ENCODE measurements at regions not wholly inside any gene's neighbourhood (a gene's known extent, or its start where the extent isn't known, plus 50 kb on each side); places are given as distances from the start of the nearest gene placed in this dataset.

DNA sequence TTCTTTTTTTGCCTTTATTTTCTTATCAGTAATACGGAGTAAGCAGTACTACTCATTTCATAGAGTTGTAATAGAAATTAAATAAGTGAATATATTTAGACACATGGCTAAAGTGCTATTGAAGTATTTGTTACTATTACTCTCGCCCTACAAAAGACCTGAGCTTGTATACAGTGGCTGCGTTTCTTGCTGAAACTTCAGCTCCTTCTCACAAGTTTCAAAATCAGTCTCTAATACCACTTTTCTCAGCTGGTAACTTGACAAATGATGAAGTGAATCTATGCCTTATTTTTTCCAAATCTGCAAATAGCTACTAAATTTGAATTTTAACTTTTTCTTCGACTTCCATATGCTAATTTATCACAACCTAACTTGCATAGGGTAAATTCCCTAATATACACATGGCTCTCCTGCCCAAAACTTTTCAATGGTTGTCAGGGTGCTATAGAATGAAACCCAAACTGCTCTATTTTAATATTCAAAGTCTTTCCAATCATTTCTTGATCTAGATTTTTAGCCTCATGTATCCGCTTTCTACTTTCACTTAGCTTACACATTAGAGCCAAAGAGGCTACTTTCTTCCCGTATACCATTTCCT is 347.8 kb upstream of the GULP1 start:
- no peak for DNase-seq

DNA sequence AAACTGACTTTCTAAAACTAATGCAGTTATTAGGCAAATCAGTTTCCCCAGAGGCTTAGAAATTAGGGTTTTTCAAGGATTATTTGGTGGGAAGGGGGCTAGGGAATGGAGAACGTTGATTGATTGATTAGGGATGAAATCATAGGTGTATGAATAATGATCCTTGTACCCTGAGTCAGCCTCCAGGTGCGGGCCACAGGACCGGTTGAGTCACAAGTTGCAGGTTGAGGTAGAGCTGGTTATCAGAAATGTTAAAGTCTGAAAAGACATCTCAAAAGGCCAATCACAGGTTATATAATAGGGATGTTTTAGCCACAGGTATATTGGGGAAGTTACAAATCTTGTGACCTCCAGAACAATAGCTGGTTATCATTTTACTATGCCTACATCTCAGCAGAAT is 341.8 kb upstream of the GULP1 start:
- DNase-seq, result no peak

DNA sequence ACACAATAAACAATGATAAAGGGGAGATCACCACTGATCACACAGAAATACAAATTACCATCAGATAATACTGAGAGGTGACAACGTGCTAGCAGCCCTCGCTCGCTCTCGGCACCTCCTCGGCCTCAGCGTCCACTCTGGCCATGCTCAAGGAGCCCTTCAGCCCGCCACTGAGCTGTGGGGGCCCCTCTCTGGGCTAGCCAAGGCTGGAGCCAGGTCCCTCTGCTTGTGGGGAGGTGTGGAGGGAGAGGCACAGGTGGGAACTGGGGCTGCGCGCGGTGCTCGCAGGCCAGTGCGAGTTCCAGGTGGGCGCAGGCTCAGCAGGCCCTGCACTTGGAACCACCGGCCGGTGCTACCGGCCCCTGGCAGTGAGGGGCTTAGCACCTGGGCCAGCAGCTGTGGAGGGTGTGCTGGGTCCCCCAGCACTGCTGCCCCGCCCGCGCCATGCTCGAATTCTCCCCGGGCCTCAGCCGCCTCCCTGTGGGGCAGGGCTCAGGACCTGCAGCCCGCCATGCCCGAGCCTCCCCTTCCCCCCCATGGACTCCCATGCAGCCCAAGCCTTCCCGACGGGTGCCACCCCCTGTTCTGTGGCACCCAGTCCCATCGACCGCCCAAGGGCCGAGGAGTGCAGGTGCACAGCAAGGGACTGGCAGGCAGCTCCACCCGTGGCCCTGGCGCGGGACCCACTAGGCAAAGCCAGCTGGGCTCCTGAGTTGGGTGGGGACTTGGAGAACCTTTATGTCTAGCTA is 340.0 kb upstream of the GULP1 start:
- no peak for DNase-seq

DNA sequence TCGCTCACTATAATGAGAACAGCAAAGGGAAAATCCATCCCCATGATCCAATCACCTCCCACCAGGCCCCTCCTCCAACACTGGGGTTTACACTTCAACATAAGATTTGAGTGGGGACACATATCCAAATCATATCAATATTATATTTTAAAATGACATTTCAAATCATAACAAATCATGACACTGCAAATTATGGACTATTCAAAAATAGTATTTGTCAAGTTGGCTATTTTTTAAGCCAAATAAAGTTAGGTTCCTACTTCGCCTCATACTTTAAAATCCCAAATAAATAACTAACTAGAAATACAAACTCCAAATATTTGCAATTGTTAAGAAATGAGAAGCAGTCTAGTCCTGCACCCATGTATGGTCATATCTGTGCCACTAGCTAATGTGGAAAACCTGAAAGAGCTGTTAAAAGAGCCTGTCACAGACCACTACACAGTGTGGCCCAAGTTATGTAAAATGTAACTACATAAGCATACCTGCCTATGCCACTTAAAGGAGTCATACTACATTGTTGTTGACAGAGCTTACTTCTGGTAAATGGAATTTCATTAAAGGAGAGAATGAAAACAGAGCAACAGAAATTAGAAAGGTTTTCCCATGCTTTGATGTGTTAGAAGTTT is 334.7 kb upstream of the GULP1 start:
- no peak for DNase-seq

DNA sequence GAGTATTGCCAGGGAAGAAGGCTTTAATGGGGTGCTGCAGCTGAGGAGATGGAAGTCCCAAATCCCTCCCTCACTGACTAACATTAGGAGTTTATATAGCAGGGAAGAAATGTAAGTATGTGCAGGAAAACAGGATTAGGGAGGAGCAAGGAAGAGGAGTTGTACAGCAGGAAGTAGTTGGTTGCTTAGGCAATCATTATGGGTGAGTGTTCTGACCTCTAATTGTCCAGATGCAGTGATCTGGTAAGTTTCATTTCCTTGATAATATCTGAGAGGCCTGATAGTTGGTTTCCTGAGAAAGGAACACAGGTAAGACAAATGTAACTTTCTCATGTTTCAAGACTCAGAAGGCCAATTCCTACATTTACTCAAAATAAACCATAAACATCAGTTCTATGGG is 331.9 kb upstream of the GULP1 start:
- DNase-seq, result no peak

DNA sequence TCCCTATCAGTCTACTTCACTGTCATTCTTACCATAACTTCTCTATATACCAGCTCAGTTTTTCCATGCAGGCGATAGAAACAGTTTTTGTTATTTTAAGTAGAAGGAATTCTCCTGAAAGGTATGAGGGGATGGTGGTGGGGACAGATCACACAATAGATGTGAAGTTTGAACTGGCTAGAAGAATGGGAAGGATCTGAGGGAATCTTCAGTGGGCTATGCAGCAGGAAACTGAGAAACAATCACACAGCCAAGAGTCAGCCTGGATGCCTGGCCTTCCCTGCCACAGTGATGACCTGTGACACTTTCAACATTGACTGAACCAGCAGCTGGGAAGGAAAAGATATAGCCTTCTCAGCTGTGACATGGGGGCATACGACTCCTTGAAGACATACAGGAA is 329.1 kb upstream of the GULP1 start:
- DNase-seq, result no peak

DNA sequence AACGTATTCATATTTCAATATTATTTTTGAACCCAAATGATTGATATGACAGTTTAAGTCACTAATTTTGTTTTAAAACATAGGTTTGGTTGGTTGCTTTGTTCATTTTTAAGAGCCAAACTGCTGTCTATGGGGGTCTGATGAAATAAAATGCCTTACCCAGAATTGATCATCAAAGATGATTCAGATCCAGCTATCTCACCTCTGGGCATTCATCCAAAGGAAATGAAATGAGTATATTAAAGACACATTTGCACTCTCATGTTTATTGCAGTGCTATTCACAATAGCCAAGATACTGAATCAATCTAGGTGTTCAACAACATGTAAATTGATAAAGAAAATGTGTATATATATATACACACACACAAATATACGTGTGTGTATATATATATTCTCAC is 326.9 kb upstream of the GULP1 start:
- no peak for DNase-seq

DNA sequence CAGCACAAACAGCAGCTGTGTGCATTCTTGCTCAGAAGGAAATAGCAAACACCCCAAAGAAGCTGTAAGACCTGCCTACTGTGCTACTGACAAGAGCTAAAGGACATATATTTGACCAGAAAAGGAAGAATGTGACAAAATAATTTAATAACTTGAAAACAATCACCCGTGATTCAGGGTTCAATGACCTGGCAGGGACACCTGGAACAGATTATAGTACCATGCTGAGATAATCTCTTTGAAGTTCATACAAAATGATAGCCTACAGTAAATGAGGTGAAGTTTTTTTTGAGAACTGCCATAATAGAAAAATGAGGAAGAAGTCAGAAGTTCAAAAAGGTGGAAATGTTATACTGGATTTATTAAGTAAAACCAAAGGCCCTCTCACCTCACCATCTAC is 324.8 kb upstream of the GULP1 start:
- no peak for DNase-seq

DNA sequence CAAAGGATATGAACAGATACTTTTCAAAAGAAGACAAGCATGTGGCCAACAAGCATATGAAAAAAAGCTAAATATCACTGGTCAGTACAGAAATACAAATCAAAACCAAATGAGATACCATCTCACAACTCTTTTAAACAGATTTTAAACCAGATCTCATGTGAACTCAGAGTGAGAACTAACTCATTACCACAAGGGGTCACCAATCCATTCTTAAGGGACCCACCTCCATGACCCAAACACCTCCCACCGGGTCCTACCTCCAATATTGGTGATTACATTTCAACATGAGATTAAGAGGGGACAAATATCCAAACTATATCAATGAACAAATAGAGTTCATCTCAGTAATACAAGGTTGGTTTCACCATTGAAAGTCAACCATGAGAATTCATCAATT is 319.8 kb upstream of the GULP1 start:
- DNase-seq, result no peak

DNA sequence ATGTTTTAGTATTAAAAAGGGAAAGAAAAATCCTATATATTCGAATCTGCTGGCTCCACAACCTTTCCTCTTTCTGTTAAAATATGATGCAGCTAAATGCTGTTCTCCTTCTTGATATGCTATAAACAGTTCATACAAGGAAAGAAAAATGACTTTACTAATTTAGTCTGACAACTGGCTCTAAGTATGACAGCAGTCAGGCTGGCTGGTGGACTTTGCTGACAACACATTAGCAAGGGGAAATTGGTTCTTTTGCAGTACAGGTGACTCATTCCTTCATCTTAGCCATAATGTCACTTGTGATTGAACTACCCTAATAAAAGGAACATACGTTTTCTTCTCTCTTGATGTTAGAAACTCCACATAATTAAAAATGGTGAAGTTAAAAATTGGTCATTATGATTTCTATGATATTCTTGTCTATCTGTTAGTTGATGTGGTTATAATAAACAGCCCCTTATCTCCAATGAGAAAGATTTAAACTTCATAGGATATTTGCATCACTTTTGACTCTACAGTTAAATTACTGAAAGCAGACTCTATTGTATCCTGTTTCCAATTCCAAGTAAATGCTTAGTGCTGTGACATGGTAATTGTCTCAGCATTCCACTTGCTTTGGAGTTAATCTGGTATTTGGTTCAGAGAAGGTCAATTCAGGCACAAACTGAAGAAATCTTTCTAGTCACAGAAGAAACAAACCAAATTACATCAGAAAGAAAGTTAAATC is 315.3 kb upstream of the GULP1 start:
- no peak for DNase-seq

DNA sequence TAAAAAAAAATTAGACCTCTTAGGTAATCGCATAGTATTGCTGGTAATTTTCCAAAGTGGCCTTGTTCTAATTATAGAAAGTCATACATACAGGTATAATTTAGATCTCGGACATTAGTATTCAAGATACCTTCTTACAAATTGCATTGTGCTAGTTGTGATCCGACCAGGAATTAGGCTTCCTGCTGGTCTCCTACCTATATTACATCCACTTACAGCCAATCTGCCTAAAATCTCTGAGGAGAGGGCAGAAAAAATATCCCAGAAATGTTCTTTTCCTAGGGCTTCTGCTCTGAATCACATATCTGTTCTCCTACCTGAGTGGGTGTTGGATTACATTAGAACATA is 314.7 kb upstream of the GULP1 start:
- DNase-seq, result no peak

DNA sequence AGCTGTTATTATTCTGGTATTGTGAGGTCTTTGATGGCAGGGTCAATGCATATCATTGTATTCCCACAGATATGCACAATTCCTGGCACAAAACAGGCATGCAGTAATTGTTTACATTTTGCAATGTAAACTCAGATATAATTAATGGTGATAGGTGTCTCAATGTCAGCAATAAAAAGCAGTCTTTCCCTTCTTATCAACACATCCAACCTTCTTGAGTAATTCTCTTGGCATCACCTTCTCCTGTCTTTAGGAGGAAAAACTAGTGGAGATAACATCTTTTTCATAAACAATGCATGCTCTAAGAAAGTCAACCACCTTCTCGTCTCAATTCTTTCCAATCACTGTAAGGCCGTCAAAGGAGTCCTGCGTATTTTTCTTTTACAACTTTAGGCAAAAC is 313.3 kb upstream of the GULP1 start:
- no peak for DNase-seq

DNA sequence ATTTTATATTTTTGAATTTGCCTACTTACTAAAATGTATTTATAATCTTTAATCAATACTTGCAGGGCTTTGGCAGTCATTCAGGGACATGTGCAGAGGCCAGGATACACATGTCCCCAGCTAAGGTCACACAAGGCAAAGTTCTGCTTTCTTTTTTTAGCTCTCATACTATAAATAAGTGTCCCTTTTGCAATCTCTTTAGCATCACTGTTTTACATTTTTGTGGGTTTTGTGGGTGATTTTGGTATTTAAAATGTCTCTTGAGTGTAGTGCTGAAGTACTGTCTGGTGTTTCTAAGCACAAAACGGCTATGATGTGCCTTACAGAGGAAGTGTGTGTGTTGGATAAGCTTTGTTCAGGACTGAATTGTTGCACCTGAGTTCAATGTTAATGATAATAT is 309.0 kb upstream of the GULP1 start:
- no peak for DNase-seq

DNA sequence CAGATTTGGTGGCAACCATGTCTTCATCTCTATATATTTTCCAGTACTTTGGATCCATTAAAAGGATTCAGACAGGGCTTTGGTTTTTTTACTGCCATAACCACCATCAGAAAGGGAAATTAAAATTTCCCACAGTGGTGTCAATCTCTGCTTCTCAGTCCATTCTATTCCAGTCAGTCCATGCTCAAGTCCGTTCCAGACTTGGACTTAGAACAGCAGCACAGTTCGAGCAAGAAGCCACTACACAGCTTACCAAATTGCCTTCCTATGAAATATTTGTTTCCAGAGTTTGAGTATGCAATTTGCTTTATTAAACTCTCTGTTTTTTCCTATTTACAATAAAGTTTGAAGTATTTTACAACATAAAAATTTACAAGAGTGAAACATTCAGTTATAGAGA is 306.5 kb upstream of the GULP1 start:
- no peak for DNase-seq

DNA sequence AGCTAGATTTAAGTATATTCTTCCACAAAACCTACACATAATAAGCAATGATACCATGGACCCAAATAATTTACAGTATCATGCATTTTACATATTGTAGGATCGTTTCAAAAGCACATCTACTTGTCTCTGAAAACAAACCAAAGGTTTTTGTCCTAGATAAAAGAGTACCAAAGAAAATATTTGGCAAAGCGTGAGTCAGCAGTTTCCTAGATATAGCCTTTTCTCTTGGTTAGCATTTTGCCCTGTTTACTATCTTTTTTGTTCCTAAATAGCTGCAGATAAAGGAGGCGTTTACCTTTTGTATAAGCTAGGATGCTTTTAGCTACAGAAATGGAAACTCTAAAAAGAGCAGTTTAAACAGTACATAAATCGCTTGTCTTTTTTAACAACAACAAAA is 305.8 kb upstream of the GULP1 start:
- DNase-seq, result no peak

DNA sequence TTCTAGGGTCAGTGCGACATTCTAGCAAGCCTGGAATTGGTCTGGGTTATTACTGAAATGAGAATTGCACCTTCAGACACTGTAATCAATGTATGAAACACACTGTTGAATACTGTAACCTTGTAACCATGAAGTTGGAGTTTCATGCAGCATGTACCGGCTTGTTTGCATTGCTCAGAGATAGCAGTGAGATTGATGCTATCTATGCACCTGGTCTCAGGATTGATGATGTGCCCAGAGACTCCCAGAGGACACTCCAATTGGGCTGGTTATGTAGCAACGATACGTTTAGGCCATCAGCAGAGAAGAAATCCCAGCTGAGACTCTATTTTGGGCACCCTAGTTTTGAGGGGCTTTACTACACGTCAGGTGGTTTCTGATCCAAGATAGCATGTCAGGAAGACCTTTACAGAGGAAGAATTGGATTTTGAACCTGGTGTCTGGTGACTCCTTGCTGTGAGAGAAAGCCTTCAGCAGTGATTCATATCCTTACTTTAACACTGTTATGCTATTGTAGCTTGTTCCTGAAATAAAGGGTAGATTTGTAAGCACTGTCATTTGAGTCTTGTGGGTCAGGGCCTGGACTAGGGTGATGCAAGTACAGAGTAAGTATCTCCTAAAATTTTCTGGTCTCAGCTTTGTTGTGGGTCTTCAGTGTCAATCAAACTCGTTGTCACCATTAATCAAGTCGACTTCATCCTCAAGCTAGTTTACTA is 305.1 kb upstream of the GULP1 start:
- no peak for DNase-seq

DNA sequence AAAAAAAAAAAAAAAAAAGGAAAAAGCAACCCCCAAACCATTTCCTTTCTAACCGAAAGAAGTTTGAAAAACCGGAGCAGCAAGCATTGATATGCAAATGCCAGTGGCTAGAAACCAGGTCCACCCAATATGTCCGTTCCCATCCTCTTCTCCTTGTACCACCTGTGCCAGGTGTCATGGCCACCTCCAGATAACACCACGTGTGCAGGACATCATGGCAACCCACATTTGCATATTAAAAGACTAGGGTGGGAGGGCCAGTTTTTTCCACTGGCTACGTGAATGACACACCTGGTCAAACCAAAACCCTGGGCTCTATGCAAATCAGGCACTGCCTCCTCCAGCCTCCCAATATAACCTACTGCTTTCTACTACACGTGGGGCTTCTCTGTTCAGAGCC is 303.3 kb upstream of the GULP1 start:
- no peak for DNase-seq

DNA sequence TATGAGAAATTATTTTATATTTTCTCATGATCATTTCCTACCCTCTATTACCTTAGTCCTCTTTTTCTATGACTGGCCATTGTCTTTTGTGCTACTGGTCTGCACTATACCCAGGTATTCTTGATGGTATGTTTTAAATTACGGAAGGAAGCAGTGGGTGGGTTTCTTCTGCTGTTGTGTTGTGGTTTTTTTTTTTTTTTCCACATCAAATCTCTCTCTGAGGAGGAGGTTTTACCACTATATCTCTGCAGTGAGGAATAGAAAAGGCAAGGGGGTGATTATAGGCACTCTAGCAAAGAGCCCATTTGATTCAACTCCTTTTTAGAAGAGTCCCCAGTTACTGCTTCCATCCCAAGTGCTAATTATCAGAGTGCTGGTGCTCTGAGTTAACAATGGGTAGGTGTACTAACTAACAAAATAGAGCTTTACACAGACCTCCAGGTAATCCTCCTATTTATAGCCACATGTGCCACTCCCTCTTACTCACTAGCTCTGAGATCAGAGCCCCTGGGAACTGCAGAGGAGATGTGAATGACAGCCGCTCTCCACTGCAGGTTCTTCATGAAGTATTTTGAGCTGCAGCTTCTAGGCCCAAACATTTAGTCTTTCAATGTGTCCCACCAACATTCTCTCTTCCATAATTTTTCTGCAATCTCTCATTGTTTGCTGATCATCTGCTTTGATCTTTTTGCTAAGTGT is 301.6 kb upstream of the GULP1 start:
- DNase-seq, result no peak

DNA sequence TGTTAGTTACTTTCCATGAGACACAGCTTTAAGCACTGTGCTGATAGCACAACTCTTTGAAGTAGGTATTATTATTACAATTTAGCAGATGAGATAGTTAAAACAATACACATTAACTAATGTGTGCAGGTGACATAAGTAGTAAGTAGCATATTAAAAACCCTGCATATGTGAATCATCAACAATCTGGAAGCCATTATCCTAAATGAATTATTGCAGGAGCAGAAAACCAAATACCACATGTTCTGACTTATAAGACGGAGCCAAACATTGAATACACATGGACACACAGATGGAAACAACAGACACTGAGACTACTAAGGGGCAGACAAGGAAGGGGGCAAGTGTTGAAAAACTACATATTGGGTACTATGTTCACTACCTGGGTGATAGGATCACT is 300.3 kb upstream of the GULP1 start:
- DNase-seq, result no peak

DNA sequence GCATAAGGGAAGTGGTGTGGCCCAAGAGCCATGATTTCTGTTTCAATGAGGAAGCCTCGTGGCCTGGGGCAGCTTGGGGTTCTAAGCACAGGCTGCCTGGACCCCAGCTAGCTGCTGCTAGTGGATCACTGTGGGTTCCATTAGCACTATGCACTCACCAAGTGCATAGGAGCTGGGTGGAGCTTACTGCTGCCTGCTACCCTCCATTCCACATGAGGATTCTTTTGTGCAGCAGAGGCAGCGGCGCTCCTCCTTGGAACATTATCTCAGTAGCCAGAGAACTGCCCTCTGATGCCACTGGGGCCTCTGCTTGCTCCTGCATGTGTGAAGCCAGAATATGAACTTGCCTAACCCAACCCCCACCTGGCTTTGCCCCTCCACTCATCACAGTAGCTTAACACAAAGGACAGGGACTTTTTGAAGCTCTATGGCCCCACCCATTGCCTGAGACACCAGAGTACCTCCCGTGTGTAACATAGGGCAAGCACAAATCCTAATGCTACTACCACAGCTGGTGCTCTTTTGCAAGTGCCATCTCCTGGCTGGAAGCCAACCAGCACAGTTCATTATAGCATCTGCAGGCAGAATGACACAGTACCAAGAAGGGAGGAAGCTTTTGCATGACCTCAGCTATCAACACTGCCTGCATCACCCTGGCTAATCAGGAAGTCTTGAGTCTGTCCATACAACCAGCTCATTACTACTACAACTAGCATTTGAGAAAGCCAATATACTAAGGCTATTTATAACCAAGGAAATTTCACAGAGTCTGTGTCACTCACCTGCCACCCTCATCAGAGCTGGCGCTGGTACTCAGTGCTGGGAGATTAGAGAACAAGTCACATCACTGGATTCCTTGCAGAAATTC is 297.0 kb upstream of the GULP1 start:
- no peak for DNase-seq

DNA sequence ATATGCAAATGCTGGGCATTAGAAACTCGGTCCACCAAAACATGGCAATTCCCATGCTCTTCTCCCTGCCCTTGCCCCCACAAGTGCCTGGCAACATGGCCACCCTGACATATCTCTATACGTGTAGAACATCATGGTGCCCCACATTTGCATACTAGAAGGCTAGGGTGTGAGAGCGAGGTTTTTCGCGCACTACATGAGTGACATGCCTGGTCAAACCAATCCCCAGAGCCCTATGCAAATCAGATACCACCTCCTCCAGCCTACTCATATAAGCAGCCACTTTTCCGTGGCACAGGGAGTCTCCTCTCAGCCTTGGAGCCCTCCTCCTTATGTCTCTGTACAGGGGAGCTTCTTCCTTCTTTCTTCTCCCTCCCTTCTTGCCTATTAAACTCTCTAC is 296.1 kb upstream of the GULP1 start:
- no peak for DNase-seq

DNA sequence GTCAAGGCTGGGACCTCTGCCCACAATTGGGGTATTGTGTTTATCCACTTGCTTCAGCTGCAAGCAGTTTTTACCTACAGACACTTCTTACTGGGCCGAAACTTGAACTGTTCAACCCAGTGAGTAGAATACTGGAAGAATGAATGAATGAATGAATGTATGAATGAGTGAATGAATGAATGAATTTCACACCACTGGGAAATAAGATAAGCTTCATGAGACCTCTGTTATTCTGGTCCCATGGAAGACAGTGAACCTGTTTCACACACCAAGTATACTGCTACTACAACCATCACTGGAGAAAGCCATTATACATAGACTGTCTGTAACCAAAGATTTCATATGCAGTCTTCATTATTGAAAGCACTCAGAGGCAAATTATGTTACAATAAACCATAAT is 295.0 kb upstream of the GULP1 start:
- no peak for DNase-seq

All from stimulated activated CD8-positive, alpha-beta memory T cell treated with anti-CD3 and anti-CD28 coated beads, Interleukin-4, amount 100 ng/mL, for 48 hours (primary cell).